Mucosa of stomach (tissue), 1 donor: ENCODE measurements at regions not wholly inside any gene's neighbourhood (a gene's known extent, or its start where the extent isn't known, plus 50 kb on each side); places are given as distances from the start of the nearest gene placed in this dataset.

Source experiments
- H3K27me3 ChIP-seq: one replicate; pipeline ENCODE4 v1.7.0; 2013; ENCODE audit warnings: mild to moderate bottlenecking, low read length; ENCODE audit not compliant: control insufficient read depth, insufficient read depth
- H3K36me3 ChIP-seq: one replicate; pipeline ENCODE4 v1.7.0; 2013; ENCODE audit warnings: low read length; ENCODE audit not compliant: control insufficient read depth, insufficient read depth
- H3K4me1 ChIP-seq: one replicate; pipeline ENCODE4 v1.7.0; 2013; ENCODE audit warnings: mild to moderate bottlenecking, low read length; ENCODE audit not compliant: control insufficient read depth, insufficient read depth
- H3K4me3 ChIP-seq: one replicate; pipeline ENCODE4 v1.7.0; 2013; ENCODE audit warnings: low read length
- H3K9ac ChIP-seq: one replicate; pipeline ENCODE4 v1.7.0; 2013; ENCODE audit warnings: mild to moderate bottlenecking, low read length, moderate library complexity
- H3K9me3 ChIP-seq: one replicate; pipeline ENCODE4 v1.7.0; 2013; ENCODE audit warnings: mild to moderate bottlenecking, low read length, moderate library complexity; ENCODE audit not compliant: control insufficient read depth
- donor health status: Pancreatic carcinoma.

DNA sequence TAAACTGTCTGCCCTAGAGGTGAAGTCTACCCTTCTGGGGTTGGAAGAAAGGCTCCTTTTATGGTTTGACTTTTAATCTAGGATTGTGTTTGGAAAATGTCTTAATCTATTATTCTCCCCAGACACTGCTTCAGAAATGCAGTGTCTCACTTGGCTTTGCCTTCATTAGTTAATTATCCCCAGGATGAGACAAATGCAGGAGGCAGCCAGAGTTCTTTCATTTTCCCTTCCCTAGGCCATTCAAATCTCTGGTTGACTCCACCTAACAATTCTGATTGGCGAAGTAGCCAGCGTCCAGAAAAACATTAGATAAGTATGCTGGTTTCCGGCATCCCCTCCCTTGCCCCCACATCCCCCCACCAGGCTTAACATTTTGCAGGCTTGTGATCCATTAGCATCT, 325.8 kb upstream of the PBX1 start:
- no peaks in the 10 kb centered on the region for H3K36me3 ChIP-seq
- no peaks in the 10 kb centered on the region for H3K27me3 ChIP-seq
- H3K9me3 ChIP-seq: no peaks in the 10 kb centered on the region
- no peak overlapping the region for H3K4me3 ChIP-seq
- H3K4me1 ChIP-seq: no peaks in the 10 kb centered on the region
- H3K9ac ChIP-seq: no peak overlapping the region

GRCh38 chr1:164240081-164240480, 318.9 kb upstream of the PBX1 start:
- H3K9me3 ChIP-seq: no peaks in the 10 kb centered on the region
- no peaks in the 10 kb centered on the region for H3K27me3 ChIP-seq
- no peak overlapping the region for H3K9ac ChIP-seq
- H3K4me1 ChIP-seq: no peaks in the 10 kb centered on the region
- no peaks in the 10 kb centered on the region for H3K36me3 ChIP-seq
- no peak overlapping the region for H3K4me3 ChIP-seq

DNA sequence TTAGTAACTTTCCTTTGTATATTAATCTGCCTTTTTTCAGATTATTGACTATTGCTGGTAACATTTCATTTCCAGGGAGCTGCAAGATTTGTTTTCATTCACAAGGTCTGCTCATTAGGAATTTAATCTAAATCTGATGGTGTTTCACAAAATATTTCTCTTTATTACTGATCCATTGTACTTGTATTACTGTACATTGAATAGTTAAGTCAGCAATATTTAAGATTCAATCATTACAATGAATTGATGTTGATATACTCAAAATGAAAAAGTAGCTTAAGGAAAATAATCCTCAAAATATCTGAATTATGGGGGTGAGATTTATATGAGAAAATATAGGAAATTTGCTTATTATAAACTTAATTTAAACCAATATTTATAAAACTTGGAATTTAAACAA, 308.6 kb upstream of the PBX1 start:
- Histone ChIP-seq H3K4me1 (no peaks in the 10 kb centered on the region), H3K9me3 (no peaks in the 10 kb centered on the region), H3K36me3 (no peaks in the 10 kb centered on the region), H3K9ac (no peak overlapping the region), H3K27me3 (no peaks in the 10 kb centered on the region), H3K4me3 (no peak overlapping the region)

DNA sequence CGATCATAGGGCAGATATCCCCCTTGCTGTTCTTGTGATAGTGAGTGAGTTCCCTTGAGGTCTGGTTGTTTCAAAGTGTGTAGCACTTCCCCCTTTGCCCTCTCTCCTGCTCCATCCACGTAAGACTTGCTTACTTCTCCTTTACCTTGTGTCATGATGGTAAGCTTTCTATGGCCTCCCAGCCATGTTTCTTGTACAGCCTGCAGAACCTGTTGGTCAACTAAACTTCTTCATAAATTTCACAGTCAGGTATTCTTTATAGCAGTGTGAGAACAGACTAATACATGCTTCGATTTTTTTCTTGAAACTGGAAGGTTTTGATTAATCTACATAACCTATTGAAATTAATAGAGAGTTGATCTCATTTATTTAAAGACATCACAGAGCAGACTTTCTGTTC, 302.5 kb upstream of the PBX1 start:
- H3K4me1 ChIP-seq: no peaks in the 10 kb centered on the region
- H3K36me3 ChIP-seq: no peaks in the 10 kb centered on the region
- H3K9me3 ChIP-seq: no peaks in the 10 kb centered on the region
- no peaks in the 10 kb centered on the region for H3K27me3 ChIP-seq
- no peak overlapping the region for H3K9ac ChIP-seq
- no peak overlapping the region for H3K4me3 ChIP-seq

GRCh38 chr1:164261691-164262240, 297.2 kb upstream of the PBX1 start:
- H3K27me3 ChIP-seq: no peaks in the 10 kb centered on the region

DNA sequence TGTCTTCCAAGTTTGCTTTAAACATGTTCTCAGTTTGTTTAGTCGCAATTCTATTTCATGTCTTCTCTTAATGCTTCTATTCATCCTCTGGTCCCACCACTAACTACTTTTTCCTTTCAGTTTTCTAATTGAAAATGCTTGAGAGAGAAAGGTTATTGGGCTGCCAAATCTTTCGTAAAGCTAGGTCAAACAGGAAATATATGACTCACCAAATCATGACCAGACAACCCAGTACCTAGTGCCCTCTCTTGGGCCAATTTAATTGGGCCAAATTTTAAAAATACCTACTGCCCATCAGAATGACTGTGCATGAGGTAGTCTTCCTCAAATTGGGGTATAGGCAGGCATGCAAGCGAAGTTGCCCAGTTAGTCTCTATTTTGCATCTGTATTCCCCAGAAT, 295.4 kb upstream of the PBX1 start:
- Histone ChIP-seq H3K9me3 (no peaks in the 10 kb centered on the region), H3K27me3 (no peaks in the 10 kb centered on the region), H3K4me1 (no peaks in the 10 kb centered on the region), H3K9ac (no peak overlapping the region), H3K36me3 (no peaks in the 10 kb centered on the region), H3K4me3 (no peak overlapping the region)

More at GRCh38 chr1:164261691-164262240, 297.2 kb upstream of the PBX1 start:
- no peak overlapping the region for H3K9ac ChIP-seq
- H3K9me3 ChIP-seq: no peaks in the 10 kb centered on the region
- H3K4me3 ChIP-seq: no peak overlapping the region
- no peaks in the 10 kb centered on the region for H3K4me1 ChIP-seq
- no peaks in the 10 kb centered on the region for H3K36me3 ChIP-seq

DNA sequence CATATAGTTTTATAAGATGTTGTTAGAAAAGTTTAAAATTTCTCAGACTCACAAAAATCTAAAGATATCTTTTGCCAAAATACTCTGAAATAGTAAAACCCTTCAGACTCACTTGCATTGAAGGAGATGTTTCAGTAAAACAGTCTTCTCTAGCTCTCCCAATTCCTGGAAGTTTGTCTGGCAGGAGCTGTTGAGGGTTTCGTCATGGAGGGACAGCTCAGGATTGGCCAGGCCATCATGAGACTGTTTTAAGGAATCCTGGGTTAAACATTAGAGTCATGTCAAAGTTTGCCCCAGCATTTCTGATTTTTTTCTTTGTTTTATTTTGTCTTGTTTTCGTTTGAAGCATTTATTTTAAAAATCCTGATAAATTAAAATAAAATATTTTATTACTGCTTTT, 293.8 kb upstream of the PBX1 start:
- H3K9ac ChIP-seq: no peak overlapping the region
- H3K27me3 ChIP-seq: no peaks in the 10 kb centered on the region
- no peaks in the 10 kb centered on the region for H3K4me1 ChIP-seq
- H3K4me3 ChIP-seq: no peak overlapping the region
- H3K9me3 ChIP-seq: no peaks in the 10 kb centered on the region
- H3K36me3 ChIP-seq: no peaks in the 10 kb centered on the region

- Histone ChIP-seq H3K36me3 (no peaks in the 10 kb centered on the region), H3K4me1 (no peaks in the 10 kb centered on the region), H3K27me3 (no peaks in the 10 kb centered on the region), H3K9me3 (no peaks in the 10 kb centered on the region), H3K4me3 (no peak overlapping the region), H3K9ac (no peak overlapping the region)
Measured at GRCh38 chr1:164272156-164272555, 286.8 kb upstream of the PBX1 start.

DNA sequence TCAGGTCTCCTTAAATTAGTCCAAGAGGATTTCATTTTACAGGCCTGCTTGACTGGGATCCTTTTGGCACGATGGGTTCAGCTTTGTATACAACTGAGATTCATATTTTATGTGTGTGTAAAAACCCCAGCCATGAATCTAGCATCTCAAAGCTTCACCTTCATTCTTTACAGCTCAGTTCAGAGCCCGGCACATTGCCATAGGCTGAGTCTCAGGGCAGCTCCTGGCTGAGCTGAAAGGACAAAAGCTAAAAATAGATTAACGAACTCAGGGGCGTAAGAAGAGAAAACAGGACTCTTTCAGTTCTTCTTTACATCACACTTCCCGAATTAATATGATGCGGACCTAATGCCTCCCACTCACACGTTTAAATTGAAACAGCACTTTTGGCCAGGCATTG, 262.8 kb upstream of the PBX1 start:
- Histone ChIP-seq H3K4me3 (no peak overlapping the region), H3K4me1 (no peaks in the 10 kb centered on the region), H3K9ac (no peak overlapping the region), H3K36me3 (no peaks in the 10 kb centered on the region), H3K9me3 (no peaks in the 10 kb centered on the region), H3K27me3 (no peaks in the 10 kb centered on the region)

DNA sequence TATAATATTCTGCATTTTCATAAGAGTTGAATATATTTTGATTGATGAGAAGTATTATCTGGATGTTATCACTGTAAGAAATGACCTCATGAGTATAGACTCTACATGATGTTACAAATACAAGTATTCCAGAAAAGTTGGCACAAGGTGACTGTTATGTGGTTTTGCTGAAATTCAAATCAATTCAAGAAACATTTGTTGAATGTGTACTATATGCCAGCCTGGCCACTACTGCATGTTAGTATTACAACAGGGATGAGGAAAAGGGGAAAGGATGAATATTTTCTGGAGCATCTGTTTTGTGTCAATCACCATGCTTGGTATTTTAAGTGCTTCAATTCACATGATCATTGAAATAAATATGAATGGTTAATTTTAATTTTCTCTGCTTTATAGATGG, 250.9 kb upstream of the PBX1 start:
- H3K4me3 ChIP-seq: no peak overlapping the region
- no peaks in the 10 kb centered on the region for H3K4me1 ChIP-seq
- H3K9ac ChIP-seq: no peak overlapping the region
- H3K9me3 ChIP-seq: no peaks in the 10 kb centered on the region
- H3K27me3 ChIP-seq: no peaks in the 10 kb centered on the region
- no peaks in the 10 kb centered on the region for H3K36me3 ChIP-seq

- Histone ChIP-seq H3K36me3 (no peaks in the 10 kb centered on the region), H3K9ac (no peak overlapping the region), H3K9me3 (no peaks in the 10 kb centered on the region), H3K4me3 (no peak overlapping the region), H3K27me3 (no peaks in the 10 kb centered on the region), H3K4me1 (no peaks in the 10 kb centered on the region)
Measured at GRCh38 chr1:164310166-164310565, 248.8 kb upstream of the PBX1 start.

DNA sequence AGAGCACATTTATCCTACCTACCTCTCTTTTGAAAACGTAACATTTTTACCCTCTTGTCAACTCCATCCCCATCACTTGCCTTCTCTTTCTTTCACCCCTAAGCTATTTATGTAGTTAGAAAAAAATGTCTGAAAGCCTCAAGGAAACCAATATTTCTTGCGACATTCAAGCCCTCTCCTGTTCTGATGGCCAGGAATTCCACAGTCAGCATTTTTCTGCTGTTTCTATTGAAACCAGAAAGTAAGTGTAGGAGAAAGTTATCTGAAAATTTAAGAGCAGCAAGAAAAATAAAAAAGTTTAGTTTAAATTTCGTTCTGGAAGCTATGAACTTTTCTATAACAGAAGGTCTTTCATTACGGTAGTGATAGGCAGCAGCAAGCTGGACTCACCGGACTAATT, 247.6 kb upstream of the PBX1 start:
- Histone ChIP-seq H3K9ac (no peak overlapping the region), H3K4me3 (no peak overlapping the region), H3K4me1 (no peaks in the 10 kb centered on the region), H3K27me3 (no peaks in the 10 kb centered on the region), H3K9me3 (no peaks in the 10 kb centered on the region), H3K36me3 (no peaks in the 10 kb centered on the region)
